BJ (cell line): ENCODE measurements at regions not wholly inside any gene's neighbourhood (a gene's known extent, or its start where the extent isn't known, plus 50 kb on each side); places are given as distances from the start of the nearest gene placed in this dataset.

Source experiments
- CTCF ChIA-PET: fragments of 350-600 bp; formaldehyde crosslinking; extraction: SDS; loops from one replicate; lab custom pipeline; 2021; ENCODE audit warnings: antibody characterized with exemption, inconsistent platforms; lab: Yijun Ruan, JAX
- POLR2A ChIA-PET: fragments of 300-600 bp; sonication (Branson Sonifier 250); formaldehyde crosslinking; extraction: SDS; loops from one replicate; lab custom pipeline; 2021; ENCODE audit warnings: antibody characterized with exemption; lab: Charles Lee
- DNase-seq: peaks from one replicate; pipeline ENCODE4 v3.0.0-alpha.2; 2011; ENCODE audit warnings: low read depth
- H3K27me3 ChIP-seq: 2 replicates; pipeline ENCODE4 v1.6.0; 2011; ENCODE audit warnings: low read length; ENCODE audit not compliant: control insufficient read depth, insufficient read depth
- H3K36me3 ChIP-seq: 2 replicates; pipeline ENCODE4 v1.5.1; 2011; ENCODE audit warnings: low read length; ENCODE audit not compliant: control insufficient read depth, insufficient read depth
- H3K4me3 ChIP-seq: 2 replicates; pipeline ENCODE4 v1.5.1; 2011; ENCODE audit warnings: low read depth, mild to moderate bottlenecking, control low read depth, low read length
- CTCF ChIP-seq: IDR thresholded peaks from 2 replicates; pipeline ENCODE4 v1.5.1; 2011; ENCODE audit warnings: low read depth, mild to moderate bottlenecking, control low read depth, inconsistent platforms, low read length, moderate library complexity; ENCODE audit not compliant: insufficient read depth

GRCh38 chr21:23480591-23481270 is 2126.6 kb downstream of the MRPL39 start:
- no peak overlapping the region for H3K4me3 ChIP-seq
- TF ChIP-seq CTCF = no peak
- DNase-seq = no peak
- H3K36me3 ChIP-seq = no peaks in the 10 kb centered on the region
- POLR2A ChIA-PET = no interaction called here
- H3K27me3 ChIP-seq = no peaks in the 10 kb centered on the region
- CTCF ChIA-PET = interaction anchor here (0.6 kb wide), 1 partner anchor 916 kb away, joined by 3 read pairs; no protein-coding TSS in a partner anchor

GRCh38 chr21:23478381-23478780 is 2128.9 kb downstream of the MRPL39 start:
- CTCF ChIA-PET = no interaction called here
- no peak overlapping the region for H3K4me3 ChIP-seq
- H3K27me3 ChIP-seq = no peaks in the 10 kb centered on the region
- no peak for TF ChIP-seq CTCF
- POLR2A ChIA-PET = no interaction called here
- no peaks in the 10 kb centered on the region for H3K36me3 ChIP-seq
- no peak for DNase-seq

- POLR2A ChIA-PET = no interaction called here
- Histone ChIP-seq H3K36me3 (no peaks in the 10 kb centered on the region), H3K27me3 (no peaks in the 10 kb centered on the region), H3K4me3 (no peak overlapping the region)
- no peak for TF ChIP-seq CTCF
- no peak for DNase-seq
- CTCF ChIA-PET = no interaction called here
These were observed 2131.7 kb downstream of the MRPL39 start for GRCh38 chr21:23475281-23476219.

GRCh38 chr21:23471877-23472276 is 2135.4 kb downstream of the MRPL39 start:
- POLR2A ChIA-PET = no interaction called here
- Histone ChIP-seq H3K4me3 (no peak overlapping the region), H3K27me3 (no peaks in the 10 kb centered on the region)

More at GRCh38 chr21:23471877-23472276, 2135.4 kb downstream of the MRPL39 start:
- DNase-seq = no peak
- TF ChIP-seq CTCF = no peak
- CTCF ChIA-PET = no interaction called here
- H3K36me3 ChIP-seq = no peaks in the 10 kb centered on the region
